ENCODE measurements at regions not wholly inside any gene's neighbourhood (a gene's known extent, or its start where the extent isn't known, plus 50 kb on each side); places are given as distances from the start of the nearest gene placed in this dataset.

DNA sequence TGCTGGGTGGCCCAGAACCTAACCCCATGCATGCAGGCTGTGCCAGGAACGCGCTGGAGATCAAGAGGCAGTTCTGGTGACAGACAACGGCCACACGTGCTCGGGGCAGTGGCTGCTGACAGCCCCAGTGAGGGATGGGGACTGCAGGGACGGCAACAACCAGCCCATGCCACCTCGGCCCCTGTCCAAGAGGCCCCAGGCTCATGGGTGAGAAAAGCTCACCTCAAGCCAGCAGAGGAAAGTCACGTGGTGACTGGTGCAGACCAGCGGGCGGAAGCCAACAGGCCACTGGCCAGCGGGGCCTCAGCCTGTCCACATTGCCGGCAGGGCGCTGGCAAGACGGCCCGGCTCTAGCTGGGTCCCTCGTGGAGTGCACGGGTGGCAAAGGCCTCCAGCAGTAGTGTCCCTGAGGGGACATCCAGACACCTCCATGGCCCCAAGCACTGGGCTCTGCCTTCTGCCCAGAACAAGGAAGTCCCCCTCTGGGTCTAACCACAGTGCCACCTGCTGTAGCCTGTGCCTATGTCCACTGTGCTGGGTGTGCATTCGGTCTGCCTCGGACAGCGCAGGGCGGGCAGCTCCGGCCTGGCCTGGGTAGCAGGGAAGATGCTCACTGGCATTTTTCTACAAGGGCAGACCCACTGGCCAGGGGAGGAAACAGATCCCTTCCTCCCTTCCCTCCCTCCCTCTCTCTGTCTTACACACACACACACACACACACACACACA is 134.1 kb downstream of the NCOR2 start (continued):
- TF ChIP-seq, protein P1, sequence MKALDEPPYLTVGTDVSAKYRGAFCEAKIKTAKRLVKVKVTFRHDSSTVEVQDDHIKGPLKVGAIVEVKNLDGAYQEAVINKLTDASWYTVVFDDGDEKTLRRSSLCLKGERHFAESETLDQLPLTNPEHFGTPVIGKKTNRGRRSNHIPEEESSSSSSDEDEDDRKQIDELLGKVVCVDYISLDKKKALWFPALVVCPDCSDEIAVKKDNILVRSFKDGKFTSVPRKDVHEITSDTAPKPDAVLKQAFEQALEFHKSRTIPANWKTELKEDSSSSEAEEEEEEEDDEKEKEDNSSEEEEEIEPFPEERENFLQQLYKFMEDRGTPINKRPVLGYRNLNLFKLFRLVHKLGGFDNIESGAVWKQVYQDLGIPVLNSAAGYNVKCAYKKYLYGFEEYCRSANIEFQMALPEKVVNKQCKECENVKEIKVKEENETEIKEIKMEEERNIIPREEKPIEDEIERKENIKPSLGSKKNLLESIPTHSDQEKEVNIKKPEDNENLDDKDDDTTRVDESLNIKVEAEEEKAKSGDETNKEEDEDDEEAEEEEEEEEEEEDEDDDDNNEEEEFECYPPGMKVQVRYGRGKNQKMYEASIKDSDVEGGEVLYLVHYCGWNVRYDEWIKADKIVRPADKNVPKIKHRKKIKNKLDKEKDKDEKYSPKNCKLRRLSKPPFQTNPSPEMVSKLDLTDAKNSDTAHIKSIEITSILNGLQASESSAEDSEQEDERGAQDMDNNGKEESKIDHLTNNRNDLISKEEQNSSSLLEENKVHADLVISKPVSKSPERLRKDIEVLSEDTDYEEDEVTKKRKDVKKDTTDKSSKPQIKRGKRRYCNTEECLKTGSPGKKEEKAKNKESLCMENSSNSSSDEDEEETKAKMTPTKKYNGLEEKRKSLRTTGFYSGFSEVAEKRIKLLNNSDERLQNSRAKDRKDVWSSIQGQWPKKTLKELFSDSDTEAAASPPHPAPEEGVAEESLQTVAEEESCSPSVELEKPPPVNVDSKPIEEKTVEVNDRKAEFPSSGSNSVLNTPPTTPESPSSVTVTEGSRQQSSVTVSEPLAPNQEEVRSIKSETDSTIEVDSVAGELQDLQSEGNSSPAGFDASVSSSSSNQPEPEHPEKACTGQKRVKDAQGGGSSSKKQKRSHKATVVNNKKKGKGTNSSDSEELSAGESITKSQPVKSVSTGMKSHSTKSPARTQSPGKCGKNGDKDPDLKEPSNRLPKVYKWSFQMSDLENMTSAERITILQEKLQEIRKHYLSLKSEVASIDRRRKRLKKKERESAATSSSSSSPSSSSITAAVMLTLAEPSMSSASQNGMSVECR (CRISPR knock-in tag; IDR thresholded peaks at IDR 0.05; ENCODE audit: borderline replicate concordance), result no peak
- TF ChIP-seq SP1 (CRISPR knock-in tag; conservative IDR thresholded peaks at IDR 0.05), result no peak
- TF ChIP-seq, protein P2, sequence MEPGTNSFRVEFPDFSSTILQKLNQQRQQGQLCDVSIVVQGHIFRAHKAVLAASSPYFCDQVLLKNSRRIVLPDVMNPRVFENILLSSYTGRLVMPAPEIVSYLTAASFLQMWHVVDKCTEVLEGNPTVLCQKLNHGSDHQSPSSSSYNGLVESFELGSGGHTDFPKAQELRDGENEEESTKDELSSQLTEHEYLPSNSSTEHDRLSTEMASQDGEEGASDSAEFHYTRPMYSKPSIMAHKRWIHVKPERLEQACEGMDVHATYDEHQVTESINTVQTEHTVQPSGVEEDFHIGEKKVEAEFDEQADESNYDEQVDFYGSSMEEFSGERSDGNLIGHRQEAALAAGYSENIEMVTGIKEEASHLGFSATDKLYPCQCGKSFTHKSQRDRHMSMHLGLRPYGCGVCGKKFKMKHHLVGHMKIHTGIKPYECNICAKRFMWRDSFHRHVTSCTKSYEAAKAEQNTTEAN (CRISPR knock-in tag; IDR thresholded peaks at IDR 0.05), result no peak
- TF ChIP-seq ZBTB21 (CRISPR knock-in tag; IDR thresholded peaks at IDR 0.05; ENCODE audit: borderline replicate concordance), result no peak
- TF ChIP-seq ZNF317 (CRISPR knock-in tag; IDR thresholded peaks at IDR 0.05; ENCODE audit: borderline replicate concordance, low read depth), result no peak
- no peak for TF ChIP-seq NR1H2 (CRISPR knock-in tag; IDR thresholded peaks at IDR 0.05)
- TF ChIP-seq, protein P3, sequence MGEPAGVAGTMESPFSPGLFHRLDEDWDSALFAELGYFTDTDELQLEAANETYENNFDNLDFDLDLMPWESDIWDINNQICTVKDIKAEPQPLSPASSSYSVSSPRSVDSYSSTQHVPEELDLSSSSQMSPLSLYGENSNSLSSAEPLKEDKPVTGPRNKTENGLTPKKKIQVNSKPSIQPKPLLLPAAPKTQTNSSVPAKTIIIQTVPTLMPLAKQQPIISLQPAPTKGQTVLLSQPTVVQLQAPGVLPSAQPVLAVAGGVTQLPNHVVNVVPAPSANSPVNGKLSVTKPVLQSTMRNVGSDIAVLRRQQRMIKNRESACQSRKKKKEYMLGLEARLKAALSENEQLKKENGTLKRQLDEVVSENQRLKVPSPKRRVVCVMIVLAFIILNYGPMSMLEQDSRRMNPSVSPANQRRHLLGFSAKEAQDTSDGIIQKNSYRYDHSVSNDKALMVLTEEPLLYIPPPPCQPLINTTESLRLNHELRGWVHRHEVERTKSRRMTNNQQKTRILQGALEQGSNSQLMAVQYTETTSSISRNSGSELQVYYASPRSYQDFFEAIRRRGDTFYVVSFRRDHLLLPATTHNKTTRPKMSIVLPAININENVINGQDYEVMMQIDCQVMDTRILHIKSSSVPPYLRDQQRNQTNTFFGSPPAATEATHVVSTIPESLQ (CRISPR knock-in tag; IDR thresholded peaks at IDR 0.05), result no peak
- TF ChIP-seq HMGA2 (CRISPR knock-in tag; IDR thresholded peaks at IDR 0.05), result no peak

DNA sequence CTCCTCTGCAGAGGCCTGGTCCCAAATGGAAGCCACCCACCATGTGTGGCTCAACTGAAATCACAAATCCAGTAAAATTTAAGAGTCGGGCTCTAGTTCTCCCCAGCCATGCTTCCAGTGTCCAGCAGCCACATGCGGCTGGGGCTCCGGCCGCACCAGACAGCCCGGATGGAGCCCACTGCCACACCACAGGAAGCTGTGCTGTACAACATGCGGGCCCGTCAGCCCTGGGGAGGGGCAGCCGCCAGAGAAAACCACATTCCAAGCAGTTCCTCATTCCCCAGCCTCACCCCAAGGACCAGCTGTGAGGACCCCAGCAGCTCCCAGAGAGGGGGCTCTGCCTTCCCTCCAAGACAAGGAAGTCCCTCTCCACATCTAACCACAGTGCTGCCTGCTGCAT is 135.0 kb downstream of the NCOR2 start:
- TF ChIP-seq NR1H2 (CRISPR knock-in tag; IDR thresholded peaks at IDR 0.05), result no peak
- TF ChIP-seq, protein P4, sequence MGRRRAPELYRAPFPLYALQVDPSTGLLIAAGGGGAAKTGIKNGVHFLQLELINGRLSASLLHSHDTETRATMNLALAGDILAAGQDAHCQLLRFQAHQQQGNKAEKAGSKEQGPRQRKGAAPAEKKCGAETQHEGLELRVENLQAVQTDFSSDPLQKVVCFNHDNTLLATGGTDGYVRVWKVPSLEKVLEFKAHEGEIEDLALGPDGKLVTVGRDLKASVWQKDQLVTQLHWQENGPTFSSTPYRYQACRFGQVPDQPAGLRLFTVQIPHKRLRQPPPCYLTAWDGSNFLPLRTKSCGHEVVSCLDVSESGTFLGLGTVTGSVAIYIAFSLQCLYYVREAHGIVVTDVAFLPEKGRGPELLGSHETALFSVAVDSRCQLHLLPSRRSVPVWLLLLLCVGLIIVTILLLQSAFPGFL (CRISPR knock-in tag; IDR thresholded peaks at IDR 0.05; ENCODE audit: borderline replicate concordance), result no peak
- TF ChIP-seq, protein P5, sequence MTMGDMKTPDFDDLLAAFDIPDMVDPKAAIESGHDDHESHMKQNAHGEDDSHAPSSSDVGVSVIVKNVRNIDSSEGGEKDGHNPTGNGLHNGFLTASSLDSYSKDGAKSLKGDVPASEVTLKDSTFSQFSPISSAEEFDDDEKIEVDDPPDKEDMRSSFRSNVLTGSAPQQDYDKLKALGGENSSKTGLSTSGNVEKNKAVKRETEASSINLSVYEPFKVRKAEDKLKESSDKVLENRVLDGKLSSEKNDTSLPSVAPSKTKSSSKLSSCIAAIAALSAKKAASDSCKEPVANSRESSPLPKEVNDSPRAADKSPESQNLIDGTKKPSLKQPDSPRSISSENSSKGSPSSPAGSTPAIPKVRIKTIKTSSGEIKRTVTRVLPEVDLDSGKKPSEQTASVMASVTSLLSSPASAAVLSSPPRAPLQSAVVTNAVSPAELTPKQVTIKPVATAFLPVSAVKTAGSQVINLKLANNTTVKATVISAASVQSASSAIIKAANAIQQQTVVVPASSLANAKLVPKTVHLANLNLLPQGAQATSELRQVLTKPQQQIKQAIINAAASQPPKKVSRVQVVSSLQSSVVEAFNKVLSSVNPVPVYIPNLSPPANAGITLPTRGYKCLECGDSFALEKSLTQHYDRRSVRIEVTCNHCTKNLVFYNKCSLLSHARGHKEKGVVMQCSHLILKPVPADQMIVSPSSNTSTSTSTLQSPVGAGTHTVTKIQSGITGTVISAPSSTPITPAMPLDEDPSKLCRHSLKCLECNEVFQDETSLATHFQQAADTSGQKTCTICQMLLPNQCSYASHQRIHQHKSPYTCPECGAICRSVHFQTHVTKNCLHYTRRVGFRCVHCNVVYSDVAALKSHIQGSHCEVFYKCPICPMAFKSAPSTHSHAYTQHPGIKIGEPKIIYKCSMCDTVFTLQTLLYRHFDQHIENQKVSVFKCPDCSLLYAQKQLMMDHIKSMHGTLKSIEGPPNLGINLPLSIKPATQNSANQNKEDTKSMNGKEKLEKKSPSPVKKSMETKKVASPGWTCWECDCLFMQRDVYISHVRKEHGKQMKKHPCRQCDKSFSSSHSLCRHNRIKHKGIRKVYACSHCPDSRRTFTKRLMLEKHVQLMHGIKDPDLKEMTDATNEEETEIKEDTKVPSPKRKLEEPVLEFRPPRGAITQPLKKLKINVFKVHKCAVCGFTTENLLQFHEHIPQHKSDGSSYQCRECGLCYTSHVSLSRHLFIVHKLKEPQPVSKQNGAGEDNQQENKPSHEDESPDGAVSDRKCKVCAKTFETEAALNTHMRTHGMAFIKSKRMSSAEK (CRISPR knock-in tag; IDR thresholded peaks at IDR 0.05; ENCODE audit: borderline replicate concordance), result no peak
- TF ChIP-seq, protein P6, sequence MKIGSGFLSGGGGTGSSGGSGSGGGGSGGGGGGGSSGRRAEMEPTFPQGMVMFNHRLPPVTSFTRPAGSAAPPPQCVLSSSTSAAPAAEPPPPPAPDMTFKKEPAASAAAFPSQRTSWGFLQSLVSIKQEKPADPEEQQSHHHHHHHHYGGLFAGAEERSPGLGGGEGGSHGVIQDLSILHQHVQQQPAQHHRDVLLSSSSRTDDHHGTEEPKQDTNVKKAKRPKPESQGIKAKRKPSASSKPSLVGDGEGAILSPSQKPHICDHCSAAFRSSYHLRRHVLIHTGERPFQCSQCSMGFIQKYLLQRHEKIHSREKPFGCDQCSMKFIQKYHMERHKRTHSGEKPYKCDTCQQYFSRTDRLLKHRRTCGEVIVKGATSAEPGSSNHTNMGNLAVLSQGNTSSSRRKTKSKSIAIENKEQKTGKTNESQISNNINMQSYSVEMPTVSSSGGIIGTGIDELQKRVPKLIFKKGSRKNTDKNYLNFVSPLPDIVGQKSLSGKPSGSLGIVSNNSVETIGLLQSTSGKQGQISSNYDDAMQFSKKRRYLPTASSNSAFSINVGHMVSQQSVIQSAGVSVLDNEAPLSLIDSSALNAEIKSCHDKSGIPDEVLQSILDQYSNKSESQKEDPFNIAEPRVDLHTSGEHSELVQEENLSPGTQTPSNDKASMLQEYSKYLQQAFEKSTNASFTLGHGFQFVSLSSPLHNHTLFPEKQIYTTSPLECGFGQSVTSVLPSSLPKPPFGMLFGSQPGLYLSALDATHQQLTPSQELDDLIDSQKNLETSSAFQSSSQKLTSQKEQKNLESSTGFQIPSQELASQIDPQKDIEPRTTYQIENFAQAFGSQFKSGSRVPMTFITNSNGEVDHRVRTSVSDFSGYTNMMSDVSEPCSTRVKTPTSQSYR (CRISPR knock-in tag; IDR thresholded peaks at IDR 0.05), result no peak
- Mint-ChIP-seq H3K27ac (no peak overlapping the region), H3K4me1 (peaks cover 21% of the 10 kb centered on the region), H3K9me3 (peaks cover 10% of the 10 kb centered on the region), H3K36me3 (peaks cover 25% of the 10 kb centered on the region), H3K27me3 (ENCODE audit: low read depth) (no peaks in the 10 kb centered on the region), H3K4me3 (no peak overlapping the region)
- no peak for ATAC-seq
- DNase-seq (ENCODE audit: low spot score), result no peak
- POLR2A ChIA-PET, result no interaction called here
- CTCF ChIA-PET, result no interaction called here

All from WTC11 (cell line).